Heart left ventricle (tissue), 13 donors: ENCODE measurements at regions not wholly inside any gene's neighbourhood (a gene's known extent, or its start where the extent isn't known, plus 50 kb on each side); places are given as distances from the start of the nearest gene placed in this dataset.

ENCODE experiments used
- CTCF ChIP-seq, 12 donors: fragments of 200-600 bp; sonication (generic) in 4 of 12; IDR thresholded peaks; one replicate each; pipeline versions ENCODE4 v1.5.0 to v1.8.0; 2018 to 2022; ENCODE audit warnings: antibody characterized with exemption in 12 of 12, mild to moderate bottlenecking in 5 of 12
- POLR2A ChIP-seq, 2 donors: fragments of 450-650 bp; IDR thresholded peaks; one replicate each; pipeline ENCODE4 v1.6.1; 2017; ENCODE audit warnings: antibody characterized with exemption in 2 of 2, mild to moderate bottlenecking in 2 of 2, moderate library complexity in 2 of 2
- donor health status: ischemic (EF 13 %, LVEDD 7.1; RV severe dilation, severe dysfunction).
- donor health status: DM: no; HTN: yes; CAD: no.
- donor health status: DM: no; HTN: no; CAD: no.
- donor health status: ischemic (EF 25% LVEDD 6.9; RV normal size, moderate dysfunction).
- donor health status: ischemic (EF 25% LVEDD 5.7; RV mildly dilated, moderate dysfunction).
- donor health status: ischemic (EF 35%, LVEDD 5.7; RV mildly dilated, moderate dysfunction).
- donor health status: nonischemic (EF 11% LVEDD 7.7; RV severe dilation, severe dysfunction).
- donor health status: DM: yes; HTN: yes; CAD: no.
- donor health status: PGD.
- donor health status: ischemic (EF 29% LVEDD 5.4; RV normal size, mild dysfunction).
- donor health status: nonischemic (EF 23%, LVEDD 6.1; RV moderate dilation, normal function).

GRCh38 chr2:172262486-172262885, 159.8 kb upstream of the DLX2 start:
- TF ChIP-seq CTCF (IDR thresholded peaks at IDR 0.05) = no peak
- no peak for TF ChIP-seq POLR2A (IDR thresholded peaks at IDR 0.05)
